Stimulated activated CD8-positive, alpha-beta memory T cell treated with anti-CD3 and anti-CD28 coated beads, Interleukin-15, amount 100 ng/mL, for 24 hours (primary cell): ENCODE measurements at regions not wholly inside any gene's neighbourhood (a gene's known extent, or its start where the extent isn't known, plus 50 kb on each side); places are given as distances from the start of the nearest gene placed in this dataset.

Source experiments
- DNase-seq: peaks from one replicate; pipeline ENCODE4 v3.0.0-alpha.2; 2020; ENCODE audit warnings: low read depth

DNA sequence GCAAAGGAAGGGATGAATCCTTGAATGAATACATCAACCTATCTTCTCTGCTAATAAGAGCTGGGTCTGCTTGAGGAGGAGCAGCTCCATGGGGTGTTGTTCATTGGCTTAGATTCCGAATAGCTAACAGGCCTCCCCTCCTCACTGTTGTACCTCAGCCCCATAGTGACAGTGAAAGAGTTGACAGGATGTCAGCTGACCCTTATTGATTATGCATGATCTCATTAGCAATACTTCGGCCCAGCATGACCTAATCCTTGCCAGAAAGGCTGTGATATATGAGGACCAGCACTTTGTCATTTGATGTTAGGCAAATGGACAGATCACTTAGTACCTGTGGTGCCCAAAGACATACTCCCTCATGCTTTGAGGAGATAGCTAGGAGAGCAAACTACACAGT lies 1333.7 kb upstream of the CELF4 start:
- DNase-seq, result no peak

DNA sequence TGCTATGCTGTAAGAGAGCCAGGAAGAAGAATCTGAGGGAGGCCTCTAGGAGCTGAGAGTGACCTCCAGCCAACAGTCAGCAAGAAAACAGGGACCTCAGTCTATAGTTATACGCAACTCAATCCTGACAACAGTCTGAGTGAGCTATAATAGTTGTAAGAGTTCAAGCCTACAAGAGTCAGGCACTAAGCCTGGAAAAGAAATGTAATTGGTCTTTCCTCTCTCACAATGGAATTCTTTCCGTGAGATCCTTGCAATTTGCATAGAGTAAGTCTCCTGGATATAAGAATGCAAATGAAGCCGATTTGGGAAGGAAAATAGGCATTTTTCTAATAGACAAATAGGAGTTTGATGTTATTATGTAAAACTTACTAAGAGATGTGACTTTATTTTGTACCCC lies 1332.6 kb upstream of the CELF4 start:
- DNase-seq, result no peak

DNA sequence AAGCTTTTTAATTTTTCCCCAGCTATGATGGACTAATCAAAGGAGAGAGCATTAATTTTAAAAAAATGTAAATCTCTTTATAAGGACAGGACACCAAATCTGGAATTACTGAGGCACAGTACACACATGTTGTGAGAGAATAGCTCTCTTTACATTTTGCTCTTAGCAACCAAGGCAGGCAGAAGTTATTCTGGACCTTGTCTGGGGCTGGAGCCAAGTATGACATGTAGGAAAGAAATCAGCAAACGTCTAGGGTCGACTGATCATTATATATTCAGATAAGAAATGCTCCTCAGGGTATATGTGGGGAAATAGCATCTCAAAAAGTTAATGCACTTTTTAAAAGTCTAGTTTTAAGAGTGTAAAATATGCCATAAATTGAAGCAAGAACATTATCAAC lies 1330.0 kb upstream of the CELF4 start:
- DNase-seq, result no peak

DNA sequence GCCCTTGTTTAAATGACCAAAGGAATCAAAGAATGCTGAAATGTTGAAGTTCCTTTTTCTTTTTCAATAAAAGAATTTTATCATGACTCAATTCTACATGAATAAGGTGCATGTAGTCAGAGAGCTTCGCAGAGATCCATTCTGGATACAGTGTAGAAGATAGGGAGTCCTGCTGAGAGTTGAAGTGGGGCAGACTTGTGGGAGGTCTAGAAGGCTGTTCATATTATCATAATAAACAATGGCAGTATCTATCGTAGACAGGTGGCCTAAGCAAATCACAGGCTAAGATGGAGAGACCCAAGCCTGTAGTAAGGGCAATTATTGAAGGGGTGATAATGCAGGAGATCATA lies 1322.0 kb upstream of the CELF4 start:
- no peak for DNase-seq

DNA sequence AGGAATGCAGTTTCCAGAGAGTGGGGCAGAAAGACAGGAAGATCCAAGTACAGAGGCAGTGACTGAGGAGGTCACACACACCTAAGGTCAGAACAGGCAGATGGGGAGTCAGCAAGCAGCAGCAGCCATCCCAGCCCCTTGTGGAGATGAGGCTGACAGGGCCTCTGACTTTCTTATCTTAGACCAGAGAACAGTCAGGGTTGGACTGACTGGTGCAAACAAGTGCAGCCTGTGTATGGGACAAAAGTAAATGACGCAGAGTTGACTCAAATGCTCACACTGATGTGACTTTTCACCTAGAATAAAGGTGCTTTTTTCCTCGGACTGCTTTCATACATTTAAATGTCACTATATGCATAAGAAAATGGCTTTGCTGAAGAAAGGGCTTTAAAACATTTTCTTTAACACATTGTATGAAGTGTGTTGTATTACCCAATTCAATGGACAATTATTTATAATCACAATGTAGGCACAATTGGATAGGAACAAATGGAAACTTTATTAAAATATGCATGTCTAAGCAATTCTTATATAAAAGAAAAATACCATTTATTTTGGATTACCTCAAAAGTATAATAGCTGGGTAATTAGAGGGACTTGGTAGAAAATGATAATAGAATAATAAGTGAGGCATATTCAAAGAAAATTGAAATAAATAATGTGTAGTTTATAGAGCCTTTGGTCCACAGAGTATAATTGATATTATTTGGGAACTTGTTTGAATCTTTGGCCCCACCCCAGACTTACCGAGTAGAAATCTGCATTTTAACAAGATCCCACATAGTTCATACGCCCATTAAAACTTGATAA lies 1321.5 kb upstream of the CELF4 start:
- no peak for DNase-seq

DNA sequence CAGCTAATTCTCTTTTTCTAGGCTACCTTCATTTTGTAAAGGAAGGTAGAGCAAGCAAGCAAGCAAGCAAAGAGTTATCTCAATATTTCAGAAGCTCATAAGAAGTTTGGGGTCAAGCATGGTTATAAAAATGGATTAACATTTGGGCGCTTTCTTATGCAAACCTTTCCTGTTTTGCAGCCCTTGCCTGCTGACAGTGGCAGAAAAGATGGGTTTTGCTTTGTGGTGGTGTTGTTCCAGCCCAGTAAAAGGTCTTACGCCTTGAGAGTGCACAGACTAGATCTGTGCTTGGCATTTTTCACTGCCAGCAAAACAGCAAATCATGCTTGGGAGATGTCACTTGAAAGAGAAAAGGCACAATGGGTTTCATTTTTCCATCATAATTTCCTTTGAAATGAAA lies 1320.6 kb upstream of the CELF4 start:
- no peak for DNase-seq

DNA sequence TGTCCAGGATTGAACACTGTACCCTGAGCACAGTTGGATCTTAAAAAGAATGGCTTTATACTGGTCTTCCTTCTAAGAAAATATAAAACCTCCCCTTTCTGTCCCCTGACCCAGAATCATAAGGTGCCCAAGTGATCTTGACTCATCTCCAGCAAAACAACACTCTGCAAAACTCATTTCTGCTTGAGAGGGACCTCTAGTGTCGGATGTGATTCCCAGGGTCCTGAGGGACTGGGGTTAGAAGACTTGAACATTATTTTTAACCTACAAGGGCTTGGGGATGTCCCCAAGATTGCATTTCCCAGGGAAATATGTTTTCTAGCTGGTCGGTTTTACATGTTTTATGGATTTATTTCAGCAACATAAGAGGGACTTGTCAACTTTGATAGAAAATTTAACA lies 1318.5 kb upstream of the CELF4 start:
- no peak for DNase-seq

DNA sequence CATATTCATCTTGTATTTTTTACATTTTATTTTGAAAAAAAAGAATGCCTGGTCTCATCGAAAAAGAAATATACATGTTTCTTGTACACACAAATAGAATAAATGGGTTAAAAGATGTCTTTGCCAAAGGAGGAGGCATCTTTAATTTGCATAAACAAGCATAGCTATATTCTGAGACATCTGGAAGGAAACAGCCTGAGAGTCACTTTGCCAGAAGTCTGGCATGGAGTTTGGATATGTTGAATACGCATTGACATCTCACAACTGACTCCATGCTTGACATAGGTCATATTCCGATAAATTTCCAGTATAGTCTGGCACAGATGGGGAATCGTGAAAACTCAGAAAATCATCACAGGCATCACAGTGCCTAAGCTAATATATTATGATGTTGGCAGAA lies 1317.5 kb upstream of the CELF4 start:
- DNase-seq, result no peak

DNA sequence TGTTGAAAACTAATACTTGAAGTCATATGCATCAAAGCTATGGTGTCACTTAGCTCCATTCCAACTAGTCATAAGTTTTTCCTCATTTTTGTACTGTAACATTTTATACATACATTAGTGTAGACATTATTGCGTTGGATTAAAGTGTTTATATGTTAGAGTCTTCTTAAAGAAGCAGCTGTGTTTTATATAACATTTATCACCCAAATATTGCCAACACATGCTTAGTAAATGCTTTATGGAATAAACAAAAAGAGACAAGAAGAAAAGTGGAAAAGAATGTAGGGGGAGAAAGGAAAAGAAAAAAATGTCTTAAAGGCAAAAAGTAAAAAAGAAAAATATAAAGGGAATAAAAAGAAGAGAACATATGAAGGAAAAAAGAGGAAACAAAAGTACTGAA lies 1314.3 kb upstream of the CELF4 start:
- DNase-seq, result no peak

DNA sequence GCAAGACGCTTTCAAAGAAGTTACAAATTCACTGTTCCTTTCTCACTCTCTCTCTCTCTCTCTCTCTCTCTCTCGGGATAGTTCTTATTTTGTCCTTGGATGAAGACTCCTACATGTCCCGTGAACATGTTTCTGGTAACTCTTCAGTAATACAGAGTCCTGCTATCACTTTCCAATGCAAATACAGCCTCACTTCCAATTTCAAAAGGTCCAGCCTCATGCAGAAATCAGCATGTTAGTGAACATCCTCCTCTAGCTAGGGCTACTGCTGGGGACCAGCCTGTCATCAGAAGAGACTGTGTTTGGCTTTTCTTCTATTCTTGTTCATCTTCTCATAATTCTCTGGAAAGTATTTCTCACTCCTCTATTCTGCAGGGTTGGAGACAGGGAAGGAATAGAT lies 1306.7 kb upstream of the CELF4 start:
- no peak for DNase-seq

DNA sequence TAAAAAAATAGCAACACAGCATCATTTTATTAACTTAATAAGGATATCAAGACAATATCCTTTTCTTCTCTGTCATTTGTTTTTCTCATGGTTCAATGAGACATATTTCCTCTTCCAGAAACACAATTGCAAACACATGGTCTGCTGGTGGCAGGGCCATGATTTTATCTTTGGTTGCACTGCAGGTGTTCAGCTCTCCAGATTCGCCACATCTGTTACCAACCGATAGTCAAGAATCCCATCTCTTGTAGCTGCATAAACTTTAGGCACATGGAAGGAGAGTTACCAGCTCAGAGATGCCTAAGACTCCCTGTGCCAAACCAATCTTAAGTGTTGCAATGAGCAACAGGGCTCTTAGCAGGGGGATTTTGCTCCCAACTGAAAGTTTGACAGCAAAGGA lies 1303.2 kb upstream of the CELF4 start:
- no peak for DNase-seq

DNA sequence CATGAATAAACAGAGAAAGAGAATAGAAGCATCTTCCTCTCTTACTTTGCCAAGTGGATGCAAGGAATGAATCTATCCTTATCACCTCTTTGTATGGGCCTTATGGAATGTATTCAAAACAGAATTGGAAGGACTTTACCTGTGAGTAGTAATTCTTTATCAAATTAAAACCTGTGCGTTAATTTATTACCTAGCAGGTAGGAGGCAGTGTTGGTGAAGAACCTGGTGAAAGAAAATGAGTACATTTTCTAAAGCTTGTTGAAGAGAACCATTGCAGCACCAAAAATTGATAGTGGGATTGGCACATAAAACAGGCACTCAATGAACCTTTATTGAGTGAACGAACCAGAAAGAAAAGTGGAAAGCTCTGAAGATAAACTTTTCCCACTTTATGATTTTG lies 1302.1 kb upstream of the CELF4 start:
- no peak for DNase-seq

DNA sequence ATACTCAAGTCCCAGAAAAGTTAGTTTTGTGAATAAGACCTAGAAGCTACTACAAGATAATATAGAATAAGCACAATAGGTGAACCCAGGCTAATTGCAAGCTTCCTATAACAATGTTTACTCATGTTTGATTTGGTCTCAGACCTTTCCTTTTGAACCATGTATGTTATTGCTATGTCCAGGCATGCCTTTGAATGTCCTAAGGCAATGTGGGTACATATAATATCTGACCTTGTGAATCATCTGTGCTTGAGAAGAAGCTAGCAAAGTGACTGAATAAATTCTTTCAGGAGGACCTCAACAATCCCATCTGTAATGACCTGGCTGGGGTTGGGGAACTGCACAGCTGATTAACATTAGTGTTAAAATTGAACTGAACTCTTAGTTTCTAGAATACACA lies 1285.9 kb upstream of the CELF4 start:
- DNase-seq, result no peak

DNA sequence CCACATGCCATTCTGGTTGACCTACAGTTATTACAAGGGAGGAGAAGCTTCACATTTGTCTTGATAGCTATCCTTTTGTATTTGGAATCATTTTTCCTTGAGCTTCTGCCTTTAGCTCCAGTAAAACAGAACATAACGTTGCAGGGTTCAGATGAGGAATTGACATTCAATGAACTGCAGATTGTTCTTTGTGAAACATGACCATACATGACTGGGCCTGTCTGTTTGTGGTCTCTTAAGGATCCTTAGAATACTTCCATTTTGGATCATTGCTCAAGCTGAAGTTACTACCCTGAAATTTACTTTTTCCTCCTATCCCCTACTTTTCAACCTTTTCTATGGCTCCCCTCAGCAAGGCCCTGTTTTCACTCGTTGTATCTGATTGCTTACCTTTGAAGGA lies 1281.7 kb upstream of the CELF4 start:
- no peak for DNase-seq

DNA sequence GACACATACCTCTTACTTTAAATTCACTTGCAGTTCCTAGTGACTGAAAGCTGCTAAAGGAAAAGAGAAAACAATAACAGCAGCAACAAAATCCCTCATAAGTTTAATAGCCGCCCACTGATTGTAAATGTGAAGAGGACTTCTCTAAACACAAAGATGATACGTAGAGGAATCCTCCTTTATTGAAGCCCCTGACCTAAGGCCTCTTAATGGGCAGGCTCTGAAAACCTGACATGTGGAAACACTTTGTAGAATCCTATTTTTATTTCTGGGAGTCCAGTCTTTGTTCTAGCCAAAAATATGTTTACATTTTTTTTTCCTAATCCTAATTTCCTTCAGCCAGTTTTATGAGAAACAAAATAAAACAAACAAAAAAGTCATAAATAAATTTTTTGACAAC lies 1277.7 kb upstream of the CELF4 start:
- DNase-seq, result no peak

DNA sequence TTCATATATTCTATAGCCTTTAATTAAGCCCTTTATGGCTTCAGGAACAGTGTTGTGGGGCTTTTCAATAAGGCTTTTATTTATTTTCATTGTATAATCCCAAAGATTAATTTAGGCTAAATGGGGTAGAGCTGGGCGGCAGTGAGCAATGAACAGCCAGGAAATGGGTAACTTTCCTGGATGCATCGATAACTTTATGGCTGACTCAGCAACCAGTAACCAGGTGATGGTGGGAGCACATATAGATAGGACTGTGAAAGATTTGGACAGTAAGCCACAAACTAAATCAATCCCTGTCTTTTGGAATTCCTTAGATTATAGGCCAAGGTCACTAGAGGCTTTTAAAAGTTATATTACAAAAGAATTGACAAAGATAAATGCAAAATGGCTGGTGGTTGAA lies 1260.6 kb upstream of the CELF4 start:
- no peak for DNase-seq

DNA sequence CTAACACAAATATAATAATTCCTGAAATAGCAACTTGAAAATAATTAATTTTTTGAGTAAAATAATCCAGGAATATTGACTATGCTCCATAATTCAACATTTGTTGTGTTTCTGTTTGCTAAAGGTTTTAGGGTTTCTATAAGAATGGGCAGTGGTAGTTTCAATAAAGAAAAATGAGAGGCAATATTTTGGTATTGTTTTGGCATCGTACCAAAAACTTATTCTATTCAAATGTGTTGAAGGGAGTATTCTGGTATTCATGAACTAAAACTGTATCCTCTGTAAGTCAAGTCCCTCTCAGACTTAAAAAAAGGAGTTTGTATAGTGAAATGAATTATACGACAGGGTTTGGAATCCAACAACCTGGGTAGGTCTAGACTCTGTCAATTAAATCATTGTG lies 1245.6 kb upstream of the CELF4 start:
- DNase-seq, result no peak

DNA sequence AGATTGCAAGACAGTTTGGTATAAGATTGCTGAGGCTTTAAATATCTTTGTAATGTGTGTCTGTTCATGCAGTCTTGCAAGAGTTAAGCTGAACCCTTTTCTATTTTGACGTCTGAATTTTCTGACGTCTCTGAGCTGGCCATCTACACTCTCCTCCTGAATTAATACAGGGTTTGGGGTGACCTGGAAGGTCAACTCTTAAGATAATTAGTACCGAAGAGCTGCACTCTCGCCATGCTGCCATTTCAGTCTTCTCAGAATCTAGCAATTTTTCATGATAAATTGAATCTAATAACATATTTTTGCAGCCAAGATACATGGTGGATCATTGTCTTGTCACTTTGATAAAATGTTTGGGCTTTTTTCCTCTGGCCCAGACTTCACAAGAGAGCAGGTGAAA lies 1245.2 kb upstream of the CELF4 start:
- no peak for DNase-seq

DNA sequence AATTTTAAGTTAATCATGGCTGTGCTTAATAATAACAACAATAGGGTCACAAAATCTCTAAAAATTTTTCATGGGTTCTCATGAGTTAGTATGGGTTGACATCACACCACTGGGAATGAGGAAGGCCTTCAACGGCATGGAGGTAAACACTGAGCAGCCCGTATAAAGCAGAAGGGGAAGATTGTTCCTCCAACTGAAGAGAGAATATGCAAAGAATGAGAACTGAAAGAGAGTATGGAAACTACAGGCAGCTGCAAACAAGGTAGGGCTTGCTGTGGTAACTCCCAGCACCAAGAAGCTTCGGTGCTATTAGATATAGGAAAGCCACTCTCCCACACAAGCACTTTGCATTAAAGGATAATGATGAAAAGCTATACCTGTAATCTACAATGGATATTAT lies 1242.3 kb upstream of the CELF4 start:
- DNase-seq, result no peak

DNA sequence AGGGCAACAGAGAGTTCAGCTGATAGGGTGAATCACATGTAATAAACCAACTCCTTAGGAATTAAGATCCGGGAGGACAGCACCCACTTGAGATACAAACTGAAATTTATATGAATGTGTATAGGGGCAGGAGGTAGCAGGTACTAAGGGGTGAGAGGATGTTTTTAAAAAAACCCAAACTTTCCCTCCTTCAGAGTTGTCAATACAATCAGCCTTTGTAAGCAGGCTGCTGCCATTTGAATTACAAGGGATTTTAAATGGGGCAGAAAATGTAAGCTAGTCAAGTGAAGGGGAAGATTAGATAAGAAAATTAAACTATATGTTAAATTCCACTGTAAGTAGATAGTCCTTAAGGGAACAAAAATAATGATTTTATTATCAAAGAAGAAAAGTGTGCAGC lies 1239.7 kb upstream of the CELF4 start:
- no peak for DNase-seq

DNA sequence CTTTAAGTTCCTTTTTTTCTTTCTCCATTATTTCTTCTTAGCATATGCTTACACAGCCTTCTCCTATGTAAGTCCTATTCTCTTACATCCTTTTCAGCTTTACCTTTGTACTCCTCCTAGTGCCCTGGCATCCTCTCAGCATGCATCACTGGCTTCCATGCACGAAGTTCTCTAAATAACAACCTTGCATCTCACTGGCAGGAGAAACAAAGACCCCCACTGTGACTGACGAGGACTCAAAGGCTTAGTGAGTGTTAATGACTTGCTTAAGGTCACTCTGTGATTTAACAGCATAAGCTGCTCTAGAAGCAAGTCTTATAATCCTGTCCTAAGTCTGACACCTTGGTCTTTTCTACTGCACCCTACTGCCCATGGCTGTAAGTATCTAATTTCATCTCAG lies 1236.0 kb upstream of the CELF4 start:
- DNase-seq, result no peak

DNA sequence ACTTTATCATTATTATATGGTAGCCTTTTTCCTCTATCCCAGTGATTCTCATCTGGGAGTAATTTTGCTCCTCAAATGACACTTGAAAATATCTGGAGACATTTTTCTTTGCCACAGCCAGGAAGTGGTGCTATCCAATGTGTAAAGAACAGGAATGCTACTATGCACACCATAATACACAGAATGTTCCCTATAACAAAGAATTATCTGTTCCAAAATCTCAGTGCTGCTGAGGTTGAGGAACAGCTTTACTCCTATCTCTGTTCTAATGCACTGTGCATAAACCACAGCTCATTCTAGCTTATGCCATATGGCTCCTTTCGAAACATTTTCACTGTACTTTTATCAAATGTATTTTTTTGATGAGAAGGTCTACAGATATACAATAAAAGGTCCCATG lies 1231.2 kb upstream of the CELF4 start:
- DNase-seq, result no peak

DNA sequence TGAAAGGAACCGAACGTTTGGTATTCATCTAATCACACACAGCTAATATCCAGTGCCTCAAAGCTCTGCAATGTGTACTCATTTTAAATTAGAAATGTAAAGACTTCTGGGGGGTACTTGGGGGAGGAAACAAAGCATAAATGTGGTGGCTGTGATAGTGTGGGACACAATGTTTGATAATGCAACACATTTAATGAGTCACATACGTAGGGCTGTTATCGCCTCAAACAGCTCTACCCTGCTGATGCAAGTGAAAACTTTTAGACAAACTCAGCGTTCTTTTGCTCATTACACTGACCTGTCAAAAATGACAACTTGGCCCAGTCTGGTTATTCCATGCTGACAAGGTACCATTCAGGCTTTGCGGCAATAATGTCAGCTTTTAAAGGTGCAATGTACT lies 1227.1 kb upstream of the CELF4 start:
- no peak for DNase-seq

DNA sequence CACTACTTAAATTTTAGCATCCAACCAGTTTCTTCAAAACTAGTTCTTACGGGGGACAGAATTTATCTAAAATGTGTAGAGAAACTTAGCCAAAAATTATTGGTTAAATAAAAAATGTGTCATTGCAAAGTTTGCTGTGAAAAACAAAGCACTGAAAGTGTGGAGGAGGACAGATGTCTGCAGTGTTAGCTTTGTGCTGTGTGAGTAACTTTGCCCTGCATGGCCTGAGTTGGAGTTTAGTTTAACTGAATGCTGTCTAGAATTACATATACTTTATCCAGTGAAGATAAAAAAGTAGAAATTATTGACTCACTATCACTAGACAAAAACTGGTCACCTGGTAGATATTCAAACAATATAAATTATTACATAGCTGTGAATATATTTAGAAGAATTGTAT lies 1225.2 kb upstream of the CELF4 start:
- no peak for DNase-seq

DNA sequence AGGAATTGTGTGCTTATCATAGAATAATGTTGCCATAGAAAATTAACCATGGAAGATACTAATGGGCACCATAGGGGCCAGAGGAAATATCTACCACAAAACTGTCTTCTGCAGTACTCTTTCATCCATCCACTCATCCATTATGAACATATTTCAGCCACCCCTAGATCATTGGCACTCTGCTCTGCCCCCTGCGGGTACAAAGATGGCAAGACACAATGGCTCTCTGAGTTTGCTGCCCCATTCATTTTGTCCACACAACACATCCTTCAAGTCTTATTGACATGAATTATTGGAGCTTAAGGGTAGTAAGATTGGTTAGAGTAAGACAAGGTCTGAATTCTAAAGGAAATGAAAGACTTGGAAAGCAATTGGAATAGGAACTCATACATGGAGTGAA lies 1224.7 kb upstream of the CELF4 start:
- no peak for DNase-seq
